HG03064 (cell line): ENCODE measurements at regions not wholly inside any gene's neighbourhood (a gene's known extent, or its start where the extent isn't known, plus 50 kb on each side); places are given as distances from the start of the nearest gene placed in this dataset.
"Not testable (repeated sequence)": the region's sequence is repeated elsewhere in the genome, so short reads cannot be mapped to it uniquely, and the experiment has no call there.

Source experiments
- ATAC-seq: cut with Tn5 transposase; IDR thresholded peaks from one replicate; pipeline ENCODE4 v1.9.1; 2021; ENCODE audit warnings: low read depth; ENCODE audit not compliant: unreplicated experiment

GRCh38 chr4:164262508-164262907 lies 491.4 kb upstream of the SMIM31 start:
- not testable (repeated sequence) for ATAC-seq

DNA sequence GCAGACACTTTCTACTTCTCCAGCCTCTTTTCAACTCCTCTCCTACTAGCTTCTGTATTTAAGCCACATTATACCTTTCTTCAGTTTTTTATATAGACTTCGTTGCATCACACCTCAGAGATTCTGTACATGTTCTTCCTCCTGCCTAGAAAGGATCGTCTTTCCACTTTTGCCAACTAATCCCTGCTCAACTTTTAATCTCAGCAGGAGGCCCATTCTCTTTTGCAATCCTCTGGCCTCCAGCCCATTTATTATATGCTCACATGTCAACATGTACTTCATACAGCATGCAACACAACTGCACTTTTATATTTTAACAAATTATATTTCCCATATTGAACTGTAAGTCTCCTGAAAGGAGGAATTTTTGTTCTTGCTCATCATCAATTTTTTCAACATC lies 476.5 kb upstream of the SMIM31 start:
- ATAC-seq: not testable (repeated sequence)

DNA sequence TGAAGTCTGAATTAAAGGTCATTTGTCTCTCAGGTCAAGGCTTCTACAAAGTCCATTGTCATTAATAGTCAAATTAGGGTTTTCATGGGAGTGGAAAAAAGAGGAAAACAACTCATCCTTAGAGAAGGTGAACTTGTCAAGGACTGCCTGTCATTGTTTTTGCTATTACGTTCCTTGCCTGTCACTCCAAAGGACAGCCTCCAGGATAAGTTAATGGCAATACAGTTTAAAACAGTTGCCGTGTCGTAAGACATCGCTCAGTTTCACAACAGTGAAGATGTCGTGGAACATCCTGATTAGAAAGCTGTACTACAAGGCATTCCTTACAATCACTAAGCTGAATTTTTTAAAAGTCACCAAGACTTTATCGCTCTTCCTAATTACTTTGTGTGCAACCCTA lies 466.8 kb upstream of the SMIM31 start:
- ATAC-seq: no peak

GRCh38 chr4:164288578-164288977 lies 465.4 kb upstream of the SMIM31 start:
- no peak for ATAC-seq

DNA sequence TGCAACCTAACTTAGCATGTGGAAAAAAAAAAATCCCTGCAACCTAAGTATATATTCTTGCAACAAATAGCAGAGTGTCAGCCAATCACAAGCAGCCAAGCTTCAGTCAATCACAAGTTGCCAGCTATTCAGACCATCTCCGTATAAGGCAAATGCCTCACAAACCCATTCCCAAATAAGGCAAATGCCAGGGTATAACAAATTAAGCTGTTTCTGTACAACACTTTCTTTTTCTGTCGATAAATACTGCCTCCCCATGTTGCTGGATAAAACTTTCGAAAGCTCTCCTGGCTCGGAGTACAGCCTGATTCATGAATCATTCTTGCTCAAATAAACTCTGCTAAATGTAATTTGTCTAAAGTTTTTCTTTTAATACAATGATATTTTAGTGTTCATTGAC lies 460.7 kb upstream of the SMIM31 start:
- ATAC-seq: no peak

GRCh38 chr4:164293743-164294142 lies 460.2 kb upstream of the SMIM31 start:
- ATAC-seq: no peak

DNA sequence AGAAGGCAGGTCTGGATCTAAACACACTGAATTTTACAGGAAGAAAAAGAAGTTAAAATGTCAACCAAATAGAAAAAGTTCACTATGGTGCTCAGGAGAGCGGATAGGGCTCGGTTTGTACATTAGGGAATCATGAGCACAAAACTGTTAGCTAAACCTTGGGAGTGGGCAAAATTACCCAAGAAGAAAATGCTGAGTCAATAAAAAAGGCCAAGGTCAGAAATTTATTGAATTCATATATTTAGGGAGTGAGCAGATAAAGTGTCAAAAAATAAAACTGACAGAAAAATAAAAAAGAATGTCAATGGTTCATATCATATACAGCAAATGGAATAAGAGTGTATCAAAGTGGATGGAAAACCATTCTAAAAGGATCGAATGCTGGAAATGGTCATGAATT lies 452.5 kb upstream of the SMIM31 start:
- ATAC-seq: no peak

DNA sequence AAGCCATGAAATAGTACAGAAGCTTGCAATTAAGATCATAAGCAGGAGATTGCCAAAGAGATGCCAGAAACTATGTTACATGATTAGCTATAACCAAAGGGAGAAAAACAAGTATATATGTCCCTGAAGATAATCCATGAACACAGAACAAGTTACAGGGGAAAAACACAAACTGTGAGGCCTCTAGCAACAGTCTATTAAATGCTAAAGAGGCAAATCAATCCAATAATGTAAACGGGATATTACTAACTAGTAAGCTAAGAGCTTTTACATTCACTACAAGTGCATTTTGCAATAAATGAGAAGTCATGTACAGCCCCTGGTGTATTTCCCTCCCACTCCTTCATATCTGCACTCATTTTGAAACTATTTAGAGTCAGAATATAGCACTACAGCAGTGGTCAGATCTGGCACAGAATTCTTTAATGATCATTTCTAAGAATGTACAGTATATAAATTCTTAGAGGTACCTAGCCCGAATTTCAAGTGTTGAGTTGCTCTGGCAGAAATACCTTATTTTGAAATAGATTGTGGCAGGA lies 449.8 kb upstream of the SMIM31 start:
- ATAC-seq: no peak

- ATAC-seq: no peak
Observed at GRCh38 chr4:164304861-164305260, 449.1 kb upstream of the SMIM31 start.

- ATAC-seq: no peak
Observed at GRCh38 chr4:164307262-164307661, 446.7 kb upstream of the SMIM31 start.

DNA sequence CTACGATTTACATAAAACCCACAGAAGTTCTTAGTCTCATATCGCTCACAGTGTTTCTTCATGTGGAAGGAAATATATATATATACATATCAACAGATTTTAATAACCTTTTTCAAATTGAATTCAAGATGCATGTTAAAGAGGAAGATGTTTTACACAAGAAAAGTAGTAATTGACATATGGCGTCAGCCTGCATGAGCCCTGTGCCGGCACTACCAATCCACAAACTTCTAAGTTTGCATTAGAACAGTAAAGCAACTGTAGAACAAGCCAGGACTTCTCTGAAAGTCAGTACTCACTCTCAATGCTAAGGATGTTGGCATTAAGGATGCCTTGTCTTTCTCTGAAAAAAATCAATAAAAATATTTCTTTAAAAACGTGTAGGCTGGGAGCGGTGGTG lies 441.3 kb upstream of the SMIM31 start:
- no peak for ATAC-seq

- ATAC-seq: no peak
Observed at GRCh38 chr4:164313853-164314252, 440.1 kb upstream of the SMIM31 start.

GRCh38 chr4:164318350-164318749 lies 435.6 kb upstream of the SMIM31 start:
- ATAC-seq: no peak

DNA sequence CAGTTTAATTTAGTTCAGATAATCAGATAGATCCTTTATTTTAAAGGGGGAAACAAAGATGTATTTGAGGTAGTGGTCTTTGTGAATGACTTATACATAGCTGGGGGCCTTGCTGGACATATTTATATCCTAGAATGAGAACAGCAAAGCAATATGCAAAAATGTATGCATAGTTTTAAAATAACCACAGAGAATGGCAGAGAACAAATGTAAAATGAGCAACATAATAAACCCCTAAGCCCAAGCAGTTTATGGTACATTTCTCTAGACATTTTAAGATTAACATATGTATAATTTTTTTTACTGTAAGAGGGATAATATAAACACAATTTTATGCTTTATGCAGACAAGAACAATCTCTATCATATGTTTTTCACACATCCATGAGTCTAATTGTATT lies 434.2 kb upstream of the SMIM31 start:
- ATAC-seq: no peak

- no peak for ATAC-seq
Observed at GRCh38 chr4:164320847-164321246, 433.1 kb upstream of the SMIM31 start.

GRCh38 chr4:164326056-164326455 lies 427.9 kb upstream of the SMIM31 start:
- no peak for ATAC-seq

DNA sequence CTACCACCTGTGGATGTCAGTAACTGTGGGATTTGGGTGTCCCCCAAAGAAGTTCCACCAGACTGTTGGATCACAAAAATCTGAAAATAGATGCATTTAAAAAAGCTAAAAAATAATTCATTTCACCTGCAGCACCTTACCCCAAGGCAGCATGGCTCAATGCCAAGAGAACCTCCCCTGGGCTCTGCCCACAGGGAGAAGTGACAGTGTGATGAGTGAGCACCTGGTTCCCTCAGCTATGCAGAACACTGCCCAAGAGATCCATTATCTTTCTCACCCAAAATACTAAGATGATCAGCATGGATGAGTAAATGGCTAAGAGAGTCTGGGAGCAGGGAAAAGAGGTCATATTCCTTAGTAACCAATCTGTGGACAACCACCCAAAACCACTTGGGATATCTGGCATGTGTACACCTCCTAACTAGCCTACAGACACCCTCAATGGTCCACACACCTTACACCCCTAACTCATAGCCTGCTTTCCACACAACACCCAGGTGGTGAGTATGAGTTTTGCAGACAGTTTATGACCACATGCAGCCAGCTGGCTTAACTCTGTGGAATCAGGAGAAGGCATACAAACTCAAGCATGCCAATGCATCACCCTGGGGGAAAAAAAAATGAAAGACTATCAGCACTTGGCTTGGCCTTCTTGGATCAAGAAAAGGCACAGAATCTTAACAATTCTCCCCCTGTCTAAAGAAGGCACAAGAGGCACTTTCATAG lies 416.5 kb upstream of the SMIM31 start:
- ATAC-seq: no peak

DNA sequence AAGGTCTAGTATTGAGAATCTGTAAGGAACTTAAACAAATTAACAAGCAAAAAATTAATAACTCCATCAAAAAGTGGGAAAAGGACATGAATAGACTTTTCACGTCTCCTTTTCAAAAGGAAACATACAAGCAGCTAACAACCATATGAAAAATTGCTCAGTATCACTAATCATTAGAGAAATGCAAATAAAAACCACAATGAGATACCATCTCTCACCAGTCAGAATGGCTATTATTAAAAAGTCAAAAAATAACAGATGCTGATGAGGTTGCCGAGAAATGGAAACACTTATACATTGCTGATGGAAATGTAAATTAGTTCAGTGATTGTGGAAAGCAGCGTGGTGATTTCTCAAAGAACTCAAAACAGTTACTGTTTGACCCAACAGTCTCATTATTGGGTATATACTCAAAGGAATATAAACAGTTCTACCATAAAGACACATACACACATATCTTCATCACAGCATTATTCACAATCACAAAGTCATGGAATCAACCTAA lies 410.4 kb upstream of the SMIM31 start:
- ATAC-seq: no peak

DNA sequence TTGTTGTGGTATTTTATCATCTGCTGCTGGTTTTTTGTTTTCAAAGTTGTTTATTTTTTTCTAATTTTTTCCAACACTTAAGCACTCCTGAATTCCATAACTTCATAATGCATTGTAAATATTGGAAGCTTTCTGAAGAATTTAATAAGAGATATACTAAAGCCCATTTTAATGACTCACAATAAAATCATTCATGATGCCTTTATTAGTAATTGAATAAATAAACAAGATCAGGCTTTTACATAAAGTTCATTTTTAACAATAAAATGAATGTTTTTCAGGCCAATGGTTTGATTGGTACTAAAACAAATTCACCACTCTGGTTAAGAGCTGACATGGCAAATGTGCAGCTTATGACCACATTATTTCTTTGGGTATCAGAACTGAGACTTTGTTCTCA lies 408.2 kb upstream of the SMIM31 start:
- no peak for ATAC-seq

GRCh38 chr4:164350061-164350460 lies 403.9 kb upstream of the SMIM31 start:
- ATAC-seq: no peak

GRCh38 chr4:164350716-164351115 lies 403.2 kb upstream of the SMIM31 start:
- not testable (repeated sequence) for ATAC-seq

GRCh38 chr4:164357957-164358356 lies 396.0 kb upstream of the SMIM31 start:
- ATAC-seq: no peak
